ENCODE measurements at regions not wholly inside any gene's neighbourhood (a gene's known extent, or its start where the extent isn't known, plus 50 kb on each side); places are given as distances from the start of the nearest gene placed in this dataset.

DNA sequence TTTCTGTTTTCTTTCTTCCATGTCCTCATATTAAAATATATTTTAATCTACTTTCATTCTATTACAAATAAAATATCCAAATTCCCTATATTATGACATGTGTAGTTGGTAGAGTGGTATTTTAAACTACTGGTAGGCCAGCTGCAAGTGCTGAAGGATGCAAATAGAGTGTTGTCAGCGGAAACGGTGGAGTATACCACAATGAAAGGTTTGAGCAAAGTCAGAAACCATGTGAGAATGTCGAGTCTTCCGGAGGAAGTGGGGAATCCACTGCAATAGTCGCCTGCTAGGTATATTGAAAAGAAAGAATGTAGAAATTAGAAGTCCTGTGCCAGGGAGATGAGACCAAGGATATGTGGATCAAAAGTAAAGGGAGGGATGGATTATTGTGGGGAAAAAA lies 373.9 kb downstream of the DSEL start:
- Mint-ChIP-seq H3K27ac (no peak overlapping the region), H3K27me3 (no peaks in the 10 kb centered on the region), H3K9me3 (no peaks in the 10 kb centered on the region), H3K4me3 (no peak overlapping the region), H3K36me3 (no peaks in the 10 kb centered on the region), H3K4me1 (ENCODE audit: unreplicated experiment) (peaks cover 12% of the 10 kb centered on the region)
- TF ChIP-seq, protein P1, sequence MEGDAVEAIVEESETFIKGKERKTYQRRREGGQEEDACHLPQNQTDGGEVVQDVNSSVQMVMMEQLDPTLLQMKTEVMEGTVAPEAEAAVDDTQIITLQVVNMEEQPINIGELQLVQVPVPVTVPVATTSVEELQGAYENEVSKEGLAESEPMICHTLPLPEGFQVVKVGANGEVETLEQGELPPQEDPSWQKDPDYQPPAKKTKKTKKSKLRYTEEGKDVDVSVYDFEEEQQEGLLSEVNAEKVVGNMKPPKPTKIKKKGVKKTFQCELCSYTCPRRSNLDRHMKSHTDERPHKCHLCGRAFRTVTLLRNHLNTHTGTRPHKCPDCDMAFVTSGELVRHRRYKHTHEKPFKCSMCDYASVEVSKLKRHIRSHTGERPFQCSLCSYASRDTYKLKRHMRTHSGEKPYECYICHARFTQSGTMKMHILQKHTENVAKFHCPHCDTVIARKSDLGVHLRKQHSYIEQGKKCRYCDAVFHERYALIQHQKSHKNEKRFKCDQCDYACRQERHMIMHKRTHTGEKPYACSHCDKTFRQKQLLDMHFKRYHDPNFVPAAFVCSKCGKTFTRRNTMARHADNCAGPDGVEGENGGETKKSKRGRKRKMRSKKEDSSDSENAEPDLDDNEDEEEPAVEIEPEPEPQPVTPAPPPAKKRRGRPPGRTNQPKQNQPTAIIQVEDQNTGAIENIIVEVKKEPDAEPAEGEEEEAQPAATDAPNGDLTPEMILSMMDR (conservative IDR thresholded peaks at IDR 0.05) = no peak
- DNase-seq (ENCODE audit: extremely low spot score, unreplicated experiment) = no peak

DNA sequence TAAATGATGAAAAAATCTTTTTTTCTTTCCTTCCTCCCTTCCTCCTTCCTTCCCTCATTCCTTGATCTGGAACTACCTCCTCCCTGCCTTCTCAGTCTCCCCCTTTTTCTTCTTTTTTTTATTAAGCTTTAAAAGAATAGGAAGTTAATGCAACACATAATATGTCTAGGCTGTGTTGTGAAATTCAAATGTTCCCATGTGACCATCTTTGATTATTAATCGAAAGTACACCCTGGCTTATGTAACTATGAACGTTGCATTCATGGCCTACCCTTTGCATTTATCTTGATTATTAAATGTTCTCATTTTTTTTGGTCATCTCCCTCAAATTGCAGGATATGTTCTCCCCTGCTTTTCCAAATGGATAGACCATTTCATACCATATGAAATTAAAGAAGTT lies 376.0 kb downstream of the DSEL start:
- Mint-ChIP-seq H3K4me3 (no peak overlapping the region), H3K27ac (no peak overlapping the region), H3K27me3 (no peaks in the 10 kb centered on the region), H3K9me3 (no peaks in the 10 kb centered on the region), H3K36me3 (no peaks in the 10 kb centered on the region), H3K4me1 (ENCODE audit: unreplicated experiment) (peaks cover 14% of the 10 kb centered on the region)
- DNase-seq (ENCODE audit: extremely low spot score, unreplicated experiment) = no peak
- TF ChIP-seq, protein P1 (conservative IDR thresholded peaks at IDR 0.05) = no peak

DNA sequence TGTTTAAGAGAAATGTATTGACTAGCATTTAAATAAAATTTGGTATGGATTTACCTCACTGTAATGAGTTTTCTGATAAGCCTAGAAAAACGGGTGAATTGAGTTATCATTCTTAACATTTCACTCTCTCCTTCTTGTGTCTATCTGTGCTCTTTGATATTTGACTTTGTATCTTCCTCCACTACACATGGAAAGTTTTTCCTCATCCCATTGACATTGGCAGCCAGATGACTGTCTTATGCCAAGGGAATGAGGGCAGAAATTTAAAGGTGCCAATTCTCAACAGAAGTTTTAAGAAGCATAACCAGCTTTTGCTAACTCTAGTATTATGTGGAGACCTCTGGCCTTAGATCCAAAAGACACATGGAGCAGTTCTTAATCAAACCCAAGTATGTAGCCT lies 376.6 kb downstream of the DSEL start:
- H3K27me3 Mint-ChIP-seq = no peaks in the 10 kb centered on the region
- TF ChIP-seq, protein P1 (conservative IDR thresholded peaks at IDR 0.05) = no peak
- no peak overlapping the region for H3K4me3 Mint-ChIP-seq
- peaks cover 14% of the 10 kb centered on the region for H3K4me1 Mint-ChIP-seq (ENCODE audit: unreplicated experiment)
- no peaks in the 10 kb centered on the region for H3K9me3 Mint-ChIP-seq
- no peak overlapping the region for H3K27ac Mint-ChIP-seq
- no peaks in the 10 kb centered on the region for H3K36me3 Mint-ChIP-seq
- no peak for DNase-seq (ENCODE audit: extremely low spot score, unreplicated experiment)

DNA sequence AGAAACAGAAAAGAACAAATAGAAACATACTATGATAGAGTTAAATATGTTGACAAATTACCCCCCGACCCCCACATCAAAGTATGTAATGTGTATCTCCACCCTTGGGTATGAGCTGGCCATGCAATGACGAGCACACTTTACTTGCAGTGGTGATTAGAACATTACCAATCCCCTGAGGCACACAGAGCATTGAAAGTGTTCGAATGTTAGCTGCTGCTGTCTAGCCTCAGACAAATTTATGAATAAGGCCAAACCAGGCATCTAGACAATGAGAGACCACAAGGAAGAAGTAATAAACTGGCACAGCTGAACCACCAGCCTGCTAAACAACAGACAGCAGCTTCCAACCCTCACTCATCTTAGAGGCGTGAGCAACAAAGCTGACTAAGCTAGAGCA lies 380.5 kb downstream of the DSEL start:
- H3K36me3 Mint-ChIP-seq = no peaks in the 10 kb centered on the region
- H3K27ac Mint-ChIP-seq = no peak overlapping the region
- no peak overlapping the region for H3K4me3 Mint-ChIP-seq
- TF ChIP-seq, protein P1 (conservative IDR thresholded peaks at IDR 0.05) = no peak
- no peaks in the 10 kb centered on the region for H3K9me3 Mint-ChIP-seq
- DNase-seq (ENCODE audit: extremely low spot score, unreplicated experiment) = no peak
- no peaks in the 10 kb centered on the region for H3K27me3 Mint-ChIP-seq
- peaks cover 6% of the 10 kb centered on the region for H3K4me1 Mint-ChIP-seq (ENCODE audit: unreplicated experiment)

DNA sequence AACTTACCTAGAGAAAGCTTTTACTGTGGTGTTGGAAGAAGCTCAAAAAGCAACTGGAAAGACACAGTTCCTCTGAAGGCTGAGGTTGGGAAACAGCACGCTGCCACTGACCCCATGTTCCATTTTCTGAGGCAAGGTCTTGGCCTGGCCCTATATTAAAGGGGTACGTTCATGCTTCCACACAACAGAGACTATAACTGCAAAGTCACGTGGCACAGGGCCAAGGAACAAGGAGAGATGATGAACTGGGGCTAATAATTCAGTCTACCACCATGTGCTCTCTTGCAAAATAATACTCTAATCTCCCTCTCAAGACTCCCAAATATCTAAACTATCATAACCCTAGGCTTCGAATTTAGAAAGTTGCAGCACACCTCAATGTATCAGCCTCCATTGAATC lies 381.6 kb downstream of the DSEL start:
- no peaks in the 10 kb centered on the region for H3K9me3 Mint-ChIP-seq
- TF ChIP-seq, protein P1 (conservative IDR thresholded peaks at IDR 0.05) = no peak
- no peak for DNase-seq (ENCODE audit: extremely low spot score, unreplicated experiment)
- no peak overlapping the region for H3K4me3 Mint-ChIP-seq
- H3K27me3 Mint-ChIP-seq = no peaks in the 10 kb centered on the region
- H3K36me3 Mint-ChIP-seq = no peaks in the 10 kb centered on the region
- H3K4me1 Mint-ChIP-seq (ENCODE audit: unreplicated experiment) = peaks cover 6% of the 10 kb centered on the region
- no peak overlapping the region for H3K27ac Mint-ChIP-seq

DNA sequence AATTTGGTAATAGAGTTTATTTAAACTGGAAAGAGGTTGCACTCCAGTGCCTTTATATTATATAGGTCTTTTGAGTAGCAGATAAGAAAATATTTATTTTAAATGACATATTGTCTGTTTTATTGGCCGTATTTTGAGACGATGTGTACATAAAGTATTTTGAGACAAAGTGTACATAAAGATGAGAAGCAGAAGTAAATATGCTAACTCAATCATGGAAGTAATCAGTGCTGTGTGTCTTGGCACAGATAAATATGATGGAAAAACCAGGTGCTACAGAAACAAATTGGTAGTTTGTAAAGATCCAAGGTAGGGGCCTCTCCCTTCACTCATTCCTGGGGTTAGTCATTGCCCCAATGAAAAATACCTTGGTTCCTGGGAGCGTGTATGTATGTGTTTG lies 382.9 kb downstream of the DSEL start:
- DNase-seq (ENCODE audit: extremely low spot score, unreplicated experiment) = no peak
- Mint-ChIP-seq H3K4me1 (ENCODE audit: unreplicated experiment) (peaks cover 6% of the 10 kb centered on the region), H3K4me3 (no peak overlapping the region), H3K27me3 (peaks cover 2% of the 10 kb centered on the region), H3K9me3 (no peaks in the 10 kb centered on the region), H3K36me3 (no peaks in the 10 kb centered on the region), H3K27ac (no peak overlapping the region)
- TF ChIP-seq, protein P1 (conservative IDR thresholded peaks at IDR 0.05) = no peak
